Neural crest cell (in vitro differentiated cells): ENCODE measurements at regions not wholly inside any gene's neighbourhood (a gene's known extent, or its start where the extent isn't known, plus 50 kb on each side); places are given as distances from the start of the nearest gene placed in this dataset.
"Not testable (repeated sequence)": the region's sequence is repeated elsewhere in the genome, so short reads cannot be mapped to it uniquely, and the experiment has no call there.

Experiments used
- DNase-seq: peaks from one replicate; pipeline ENCODE4 v3.0.0; 2021; ENCODE audit warnings: low read depth, mixed read lengths, low spot score
- H3K27ac Mint-ChIP-seq: one replicate; pipeline ENCODE4 v1.8.0; 2021; ENCODE audit warnings: mild to moderate bottlenecking, mixed read lengths; ENCODE audit not compliant: unreplicated experiment
- H3K27me3 Mint-ChIP-seq: 2 replicates; pipeline ENCODE4 v1.8.0; 2021; ENCODE audit warnings: low read depth, mild to moderate bottlenecking, mixed read lengths
- H3K36me3 Mint-ChIP-seq: 2 replicates; pipeline ENCODE4 v1.8.0; 2021; ENCODE audit warnings: low read depth, mild to moderate bottlenecking, mixed read lengths
- H3K4me1 Mint-ChIP-seq: 2 replicates; pipeline ENCODE4 v1.8.0; 2021; ENCODE audit warnings: mixed read lengths
- H3K4me3 Mint-ChIP-seq: one replicate; pipeline ENCODE4 v1.8.0; 2021; ENCODE audit warnings: mild to moderate bottlenecking, mixed read lengths
- H3K9me3 Mint-ChIP-seq: 2 replicates; pipeline ENCODE4 v1.8.0; 2021; ENCODE audit warnings: mixed read lengths

GRCh38 chr4:4136621-4137020 lies 90.1 kb downstream of the OTOP1 start:
- not testable (repeated sequence) for H3K9me3 Mint-ChIP-seq, H3K36me3 Mint-ChIP-seq, H3K27me3 Mint-ChIP-seq, DNase-seq, H3K4me3 Mint-ChIP-seq, H3K27ac Mint-ChIP-seq, H3K4me1 Mint-ChIP-seq
